ENCODE measurements at regions not wholly inside any gene's neighbourhood (a gene's known extent, or its start where the extent isn't known, plus 50 kb on each side); places are given as distances from the start of the nearest gene placed in this dataset.
A peak's percentile ranks its signal among the peaks of the same experiment; 100 is the strongest.

- no peaks in the 10 kb centered on the region for H3K4me1 Mint-ChIP-seq
- H3K9me3 Mint-ChIP-seq = peaks cover 10% of the 10 kb centered on the region
- H3K4me3 Mint-ChIP-seq = no peak overlapping the region
- H3K36me3 Mint-ChIP-seq (ENCODE audit: low read depth) = no peaks in the 10 kb centered on the region
- no peaks in the 10 kb centered on the region for H3K27me3 Mint-ChIP-seq (ENCODE audit: low read depth)
- H3K27ac Mint-ChIP-seq = no peak overlapping the region
- no peak for TF ChIP-seq CTCF (IDR thresholded peaks at IDR 0.05; ENCODE audit: unreplicated experiment in 3 of 3)
Measured at GRCh38 chr5:18744441-18744840, 1110.2 kb downstream of the TAF11L14 start.

GRCh38 chr5:18745042-18745987, 1111.1 kb downstream of the TAF11L14 start:
- no peak for TF ChIP-seq CTCF (IDR thresholded peaks at IDR 0.05; ENCODE audit: unreplicated experiment in 3 of 3)
- Mint-ChIP-seq H3K27me3 (ENCODE audit: low read depth) (no peaks in the 10 kb centered on the region), H3K4me1 (no peaks in the 10 kb centered on the region), H3K36me3 (ENCODE audit: low read depth) (no peaks in the 10 kb centered on the region), H3K27ac (no peak overlapping the region), H3K4me3 (peak overlapping the region in 1 of 3 experiments; percentile 1), H3K9me3 (peaks cover 10% of the 10 kb centered on the region)

- Mint-ChIP-seq H3K9me3 (peaks cover 10% of the 10 kb centered on the region), H3K36me3 (ENCODE audit: low read depth) (no peaks in the 10 kb centered on the region), H3K27me3 (ENCODE audit: low read depth) (no peaks in the 10 kb centered on the region), H3K27ac (no peak overlapping the region), H3K4me3 (peak overlapping the region in 1 of 3 experiments; percentile 22), H3K4me1 (no peaks in the 10 kb centered on the region)
- no peak for TF ChIP-seq CTCF (IDR thresholded peaks at IDR 0.05; ENCODE audit: unreplicated experiment in 3 of 3)
Measured at GRCh38 chr5:18745988-18746615, 1111.8 kb downstream of the TAF11L14 start.

- H3K4me1 Mint-ChIP-seq = no peaks in the 10 kb centered on the region
- no peak for TF ChIP-seq CTCF (IDR thresholded peaks at IDR 0.05; ENCODE audit: unreplicated experiment in 3 of 3)
- no peaks in the 10 kb centered on the region for H3K36me3 Mint-ChIP-seq (ENCODE audit: low read depth)
- H3K4me3 Mint-ChIP-seq = no peak overlapping the region
- H3K9me3 Mint-ChIP-seq = peaks cover 10% of the 10 kb centered on the region
- H3K27me3 Mint-ChIP-seq (ENCODE audit: low read depth) = no peaks in the 10 kb centered on the region
- no peak overlapping the region for H3K27ac Mint-ChIP-seq
Measured at GRCh38 chr5:18749763-18750162, 1115.5 kb downstream of the TAF11L14 start.

- peaks cover 5% of the 10 kb centered on the region for H3K9me3 Mint-ChIP-seq
- no peaks in the 10 kb centered on the region for H3K4me1 Mint-ChIP-seq
- no peak for TF ChIP-seq CTCF (IDR thresholded peaks at IDR 0.05; ENCODE audit: unreplicated experiment in 3 of 3)
- no peaks in the 10 kb centered on the region for H3K27me3 Mint-ChIP-seq (ENCODE audit: low read depth)
- H3K36me3 Mint-ChIP-seq (ENCODE audit: low read depth) = no peaks in the 10 kb centered on the region
- no peak overlapping the region for H3K4me3 Mint-ChIP-seq
- H3K27ac Mint-ChIP-seq = no peak overlapping the region
Measured at GRCh38 chr5:18752317-18752716, 1118.1 kb downstream of the TAF11L14 start.
